Esophagus squamous epithelium (tissue), 5 donors: ENCODE measurements at regions not wholly inside any gene's neighbourhood (a gene's known extent, or its start where the extent isn't known, plus 50 kb on each side); places are given as distances from the start of the nearest gene placed in this dataset.
"Not testable (repeated sequence)": the region's sequence is repeated elsewhere in the genome, so short reads cannot be mapped to it uniquely, and the experiment has no call there.

Source experiments
- DNase-seq: peaks from one replicate; lab custom pipeline; 2025; lab: John Stamatoyannopoulos, UW
- H3K27ac ChIP-seq, 4 donors: fragments of 200-600 bp; sonication (generic); one replicate each; pipeline ENCODE4 v1.5.1; 2016 to 2019; ENCODE audit warnings: mild to moderate bottlenecking in 1 of 4
- H3K27me3 ChIP-seq, 4 donors: fragments of 200-600 bp; sonication (generic); 1 replicate in 3 of 4; 2 replicates in 1 of 4; pipeline versions ENCODE4 v1.5.1 to v1.6.0; 2017 to 2021; ENCODE audit warnings: antibody characterized with exemption in 1 of 4
- H3K36me3 ChIP-seq, 3 donors: fragments of 200-600 bp; sonication (generic); one replicate each; pipeline ENCODE4 v1.5.1; 2016 to 2019
- H3K4me1 ChIP-seq, 3 donors: fragments of 200-600 bp; sonication (generic); one replicate each; pipeline ENCODE4 v1.5.1; 2017 to 2019
- H3K4me3 ChIP-seq, 4 donors: fragments of 200-600 bp; sonication (generic); 1 replicate in 3 of 4; 2 replicates in 1 of 4; pipeline ENCODE4 v1.5.1; 2016 to 2019; ENCODE audit warnings: mild to moderate bottlenecking in 2 of 4, moderate library complexity in 1 of 4
- H3K9me3 ChIP-seq, 3 donors: fragments of 200-600 bp; sonication (generic); one replicate each; pipeline ENCODE4 v1.5.1; 2016 to 2019
- POLR2A ChIP-seq, 4 donors: fragments of 450-650 bp; IDR thresholded peaks; one replicate each; pipeline ENCODE4 v1.6.1; 2017; ENCODE audit warnings: antibody characterized with exemption in 4 of 4, mild to moderate bottlenecking in 4 of 4, moderate library complexity in 3 of 4
- WGBS, 2 donors: methylation state at CpG; one replicate each; pipeline ENCODE4 v1.1.5; 2018; 5-methylcytosine and 5-hydroxymethylcytosine counted together
- intact Hi-C: fragments of 100-400 bp; cut with DNase I; formaldehyde crosslinking; loops from one replicate; pipeline ENCODE4 v1.15.0; 2022
- TF ChIP-seq, protein P1 (sequence below), 6 experiments: fragments of 450-650 bp in 4 of 6; fragments of 200-600 bp in 2 of 6; sonication (generic) in 2 of 6; IDR thresholded peaks; one replicate each; pipeline ENCODE4 v1.5.1; 2016 to 2019; ENCODE audit warnings: antibody characterized with exemption in 6 of 6, mild to moderate bottlenecking in 4 of 6, moderate library complexity in 4 of 6
- donor health status: DM: yes; HTN: yes; CAD: no.

DNA sequence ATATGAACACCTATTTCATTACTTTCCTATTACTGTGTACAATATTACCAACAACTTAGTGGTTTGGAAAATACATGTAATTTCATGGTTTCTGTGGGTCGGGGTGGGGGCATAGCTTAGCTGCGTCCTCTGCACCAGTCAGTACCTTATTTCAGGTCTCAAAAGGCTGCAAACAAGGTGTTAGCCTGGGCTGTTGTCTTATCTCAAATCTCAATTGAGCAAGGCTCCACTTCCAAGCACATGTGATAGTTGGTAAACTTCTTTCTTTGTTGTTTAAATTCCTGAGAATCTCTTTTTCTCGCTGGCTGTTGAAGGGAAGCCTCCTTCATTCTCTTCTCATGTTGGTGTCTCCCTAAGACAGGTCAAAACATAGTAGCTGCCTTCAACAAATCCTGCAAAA, 485.4 kb downstream of the AMY1C start:
- H3K27ac ChIP-seq, result no peak overlapping the region
- no peaks in the 10 kb centered on the region for H3K36me3 ChIP-seq
- WGBS, 2 donors, result 21 to 23% methylated on average over 3 of the region's 3 CpGs
- intact Hi-C loops, result no loop called here
- H3K9me3 ChIP-seq, result no peaks in the 10 kb centered on the region
- no peak for TF ChIP-seq POLR2A (IDR thresholded peaks at IDR 0.05)
- TF ChIP-seq, protein P1, sequence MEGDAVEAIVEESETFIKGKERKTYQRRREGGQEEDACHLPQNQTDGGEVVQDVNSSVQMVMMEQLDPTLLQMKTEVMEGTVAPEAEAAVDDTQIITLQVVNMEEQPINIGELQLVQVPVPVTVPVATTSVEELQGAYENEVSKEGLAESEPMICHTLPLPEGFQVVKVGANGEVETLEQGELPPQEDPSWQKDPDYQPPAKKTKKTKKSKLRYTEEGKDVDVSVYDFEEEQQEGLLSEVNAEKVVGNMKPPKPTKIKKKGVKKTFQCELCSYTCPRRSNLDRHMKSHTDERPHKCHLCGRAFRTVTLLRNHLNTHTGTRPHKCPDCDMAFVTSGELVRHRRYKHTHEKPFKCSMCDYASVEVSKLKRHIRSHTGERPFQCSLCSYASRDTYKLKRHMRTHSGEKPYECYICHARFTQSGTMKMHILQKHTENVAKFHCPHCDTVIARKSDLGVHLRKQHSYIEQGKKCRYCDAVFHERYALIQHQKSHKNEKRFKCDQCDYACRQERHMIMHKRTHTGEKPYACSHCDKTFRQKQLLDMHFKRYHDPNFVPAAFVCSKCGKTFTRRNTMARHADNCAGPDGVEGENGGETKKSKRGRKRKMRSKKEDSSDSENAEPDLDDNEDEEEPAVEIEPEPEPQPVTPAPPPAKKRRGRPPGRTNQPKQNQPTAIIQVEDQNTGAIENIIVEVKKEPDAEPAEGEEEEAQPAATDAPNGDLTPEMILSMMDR (IDR thresholded peaks at IDR 0.05), result no peak
- H3K27me3 ChIP-seq, result no peaks in the 10 kb centered on the region
- H3K4me1 ChIP-seq, result no peaks in the 10 kb centered on the region
- DNase-seq, result no peak
- no peak overlapping the region for H3K4me3 ChIP-seq

DNA sequence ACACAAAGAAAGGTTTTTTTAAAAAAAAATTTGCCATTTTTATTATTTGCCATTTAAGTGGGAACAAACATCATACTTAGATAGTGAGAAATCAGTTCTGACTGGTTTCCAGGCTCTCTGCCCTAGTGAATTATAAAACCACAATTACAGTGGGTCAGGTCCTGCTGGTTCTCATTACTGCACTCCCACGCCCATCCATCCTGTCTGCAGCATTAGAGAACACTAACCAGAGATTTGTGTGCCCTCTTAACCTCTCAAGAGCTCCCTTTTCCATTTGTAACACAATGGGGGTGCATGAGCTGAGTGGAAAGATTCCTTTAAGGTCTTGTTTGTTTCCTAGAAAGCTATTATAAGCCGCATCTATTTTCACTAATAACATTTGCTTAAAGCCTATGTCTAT, 489.3 kb downstream of the AMY1C start:
- intact Hi-C loops, result no loop called here
- H3K4me3 ChIP-seq, result no peak overlapping the region
- no peaks in the 10 kb centered on the region for H3K9me3 ChIP-seq
- no peaks in the 10 kb centered on the region for H3K4me1 ChIP-seq
- no peaks in the 10 kb centered on the region for H3K27me3 ChIP-seq
- H3K36me3 ChIP-seq, result no peaks in the 10 kb centered on the region
- no peak for TF ChIP-seq POLR2A (IDR thresholded peaks at IDR 0.05)
- TF ChIP-seq, protein P1 (IDR thresholded peaks at IDR 0.05), result no peak
- DNase-seq, result no peak
- 25 to 43% methylated on average over 2 of the region's 2 CpGs for WGBS, 2 donors
- no peak overlapping the region for H3K27ac ChIP-seq

DNA sequence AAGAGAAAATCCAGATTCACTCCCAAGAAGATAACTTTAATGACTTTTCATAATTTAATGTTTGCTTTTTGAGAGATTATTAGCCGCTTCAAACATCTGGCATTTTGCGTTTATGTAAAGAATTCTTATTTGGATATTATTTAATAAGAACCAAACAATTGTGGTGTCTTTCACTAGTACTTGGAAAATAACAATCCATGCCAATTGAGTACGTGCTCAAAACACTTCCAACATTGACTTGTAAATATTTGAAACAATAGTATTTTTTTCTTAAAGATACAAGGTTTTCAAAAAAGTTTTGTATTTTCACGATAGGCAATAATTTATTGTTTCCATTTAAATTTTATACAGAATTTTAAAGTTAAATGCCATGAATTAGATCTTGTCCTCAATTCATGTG, 498.7 kb downstream of the AMY1C start:
- DNase-seq, result no peak
- Histone ChIP-seq H3K27ac (no peak overlapping the region), H3K36me3 (no peaks in the 10 kb centered on the region), H3K27me3 (no peaks in the 10 kb centered on the region), H3K4me1 (no peaks in the 10 kb centered on the region), H3K9me3 (no peaks in the 10 kb centered on the region), H3K4me3 (no peak overlapping the region)
- TF ChIP-seq POLR2A (IDR thresholded peaks at IDR 0.05), result no peak
- TF ChIP-seq, protein P1 (IDR thresholded peaks at IDR 0.05), result no peak
- intact Hi-C loops, result no loop called here
- WGBS, 2 donors, result 29 to 50% methylated on average over 4 of the region's 4 CpGs

DNA sequence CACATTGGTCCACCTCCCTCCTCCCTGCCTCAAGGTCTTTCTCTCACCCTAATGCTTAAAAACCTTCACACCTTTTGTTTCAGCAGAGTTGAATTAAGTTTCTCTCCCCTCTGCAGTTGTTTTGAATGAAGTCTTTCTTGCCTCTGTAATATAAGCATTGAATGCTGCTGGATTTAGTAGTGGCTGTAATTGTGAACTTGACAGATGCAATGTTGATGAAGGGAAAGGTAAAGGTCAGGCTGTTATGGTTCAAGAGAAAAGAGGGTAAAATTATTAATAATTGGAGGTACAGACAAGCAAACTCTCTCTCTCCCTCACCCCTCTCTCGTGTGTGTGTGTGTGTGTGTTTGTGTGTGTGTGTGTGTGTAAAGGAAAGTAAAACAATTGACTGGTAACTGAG, 509.8 kb downstream of the AMY1C start:
- Histone ChIP-seq H3K4me3 (no peak overlapping the region), H3K36me3 (no peaks in the 10 kb centered on the region), H3K4me1 (no peaks in the 10 kb centered on the region), H3K27me3 (no peaks in the 10 kb centered on the region), H3K27ac (no peak overlapping the region), H3K9me3 (no peaks in the 10 kb centered on the region)
- TF ChIP-seq, protein P1 (IDR thresholded peaks at IDR 0.05), result no peak
- TF ChIP-seq POLR2A (IDR thresholded peaks at IDR 0.05), result no peak
- intact Hi-C loops, result no loop called here
- no peak for DNase-seq
- WGBS, 2 donors, result 0 to 7% methylated on average over 1 of the region's 1 CpG

DNA sequence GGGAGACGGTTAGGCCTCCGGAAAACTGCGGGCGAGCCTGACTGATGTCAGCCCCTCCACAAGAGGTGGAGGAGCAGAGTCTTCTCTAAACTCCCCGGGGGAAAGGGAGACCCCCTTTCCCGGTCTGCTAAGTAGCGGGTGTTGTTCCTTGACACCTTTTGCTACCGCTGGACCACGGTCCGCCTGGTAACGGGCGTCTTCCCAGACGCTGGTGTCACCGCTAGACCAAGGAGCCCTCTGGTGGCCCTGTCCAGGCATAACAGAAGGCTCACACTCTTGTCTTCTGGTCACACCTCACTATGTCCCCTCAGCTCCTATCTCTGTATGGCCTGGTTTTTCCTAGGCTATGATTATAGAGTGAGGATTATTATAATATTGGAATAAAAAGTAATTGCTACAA, 513.4 kb downstream of the AMY1C start:
- H3K27me3 ChIP-seq, DNase-seq, H3K36me3 ChIP-seq, H3K27ac ChIP-seq, H3K4me3 ChIP-seq, H3K4me1 ChIP-seq, H3K9me3 ChIP-seq, intact Hi-C loops: not testable (repeated sequence)
- WGBS, 2 donors, result 79 to 80% methylated on average over 12 to 14 of the region's 14 CpGs

DNA sequence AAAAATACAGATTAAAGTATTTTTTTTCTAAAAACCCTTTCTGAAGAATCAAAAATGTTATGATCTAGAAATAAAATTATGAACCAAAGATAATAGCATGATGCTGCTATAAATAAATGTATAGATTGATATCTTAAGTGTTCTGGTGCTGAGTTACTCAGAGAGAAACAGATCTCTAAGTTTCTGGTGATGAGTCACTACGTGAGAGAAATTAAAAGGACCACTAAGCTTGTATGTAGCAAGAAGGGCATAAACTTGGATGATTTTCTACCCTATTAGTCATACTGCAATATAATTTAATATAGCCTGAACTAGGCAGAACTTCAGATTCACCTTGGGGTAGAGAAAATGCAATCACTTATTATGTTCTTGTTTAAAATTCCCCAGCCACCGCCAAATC, 514.8 kb downstream of the AMY1C start:
- Histone ChIP-seq H3K27me3 (no peaks in the 10 kb centered on the region), H3K36me3 (no peaks in the 10 kb centered on the region), H3K9me3 (no peaks in the 10 kb centered on the region), H3K4me3 (no peak overlapping the region), H3K27ac (no peak overlapping the region), H3K4me1 (no peaks in the 10 kb centered on the region)
- intact Hi-C loops, result no loop called here
- WGBS, 2 donors, result 36 to 59% methylated on average over 2 of the region's 2 CpGs
- DNase-seq, result no peak
- TF ChIP-seq POLR2A (IDR thresholded peaks at IDR 0.05), result no peak
- TF ChIP-seq, protein P1 (IDR thresholded peaks at IDR 0.05), result no peak
